Activated effector memory CD4-positive, alpha-beta T cell treated with anti-CD3 and anti-CD28 coated beads, Interleukin-2, amount 50 U/mL, for 16 hours (primary cell): ENCODE measurements at regions not wholly inside any gene's neighbourhood (a gene's known extent, or its start where the extent isn't known, plus 50 kb on each side); places are given as distances from the start of the nearest gene placed in this dataset.
"Not testable (repeated sequence)": the region's sequence is repeated elsewhere in the genome, so short reads cannot be mapped to it uniquely, and the experiment has no call there.

Experiments used
- DNase-seq: peaks from one replicate; pipeline ENCODE4 v3.0.0-alpha.2; 2020

DNA sequence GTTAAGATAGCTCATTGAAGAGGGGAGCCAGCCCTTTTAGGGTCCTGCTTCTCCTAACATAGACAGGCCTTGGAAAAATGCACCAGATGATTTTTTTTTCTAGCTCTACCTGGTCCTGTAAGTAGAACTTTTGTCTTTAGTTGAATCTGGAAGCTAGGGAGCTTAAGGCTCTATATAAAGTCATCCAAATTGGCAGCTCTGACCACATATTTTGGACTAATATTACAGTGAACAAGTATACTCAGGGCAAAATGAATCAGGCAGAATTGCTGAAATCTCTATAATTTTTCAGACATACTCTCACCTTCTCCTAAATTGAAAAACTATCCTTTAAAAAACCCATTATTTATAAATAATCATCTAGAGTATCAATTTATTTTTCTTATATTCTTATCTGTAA is 375.6 kb downstream of the OSTF1 start:
- no peak for DNase-seq

- DNase-seq: no peak
Observed at GRCh38 chr9:75464726-75465125, 376.4 kb downstream of the OSTF1 start.

DNA sequence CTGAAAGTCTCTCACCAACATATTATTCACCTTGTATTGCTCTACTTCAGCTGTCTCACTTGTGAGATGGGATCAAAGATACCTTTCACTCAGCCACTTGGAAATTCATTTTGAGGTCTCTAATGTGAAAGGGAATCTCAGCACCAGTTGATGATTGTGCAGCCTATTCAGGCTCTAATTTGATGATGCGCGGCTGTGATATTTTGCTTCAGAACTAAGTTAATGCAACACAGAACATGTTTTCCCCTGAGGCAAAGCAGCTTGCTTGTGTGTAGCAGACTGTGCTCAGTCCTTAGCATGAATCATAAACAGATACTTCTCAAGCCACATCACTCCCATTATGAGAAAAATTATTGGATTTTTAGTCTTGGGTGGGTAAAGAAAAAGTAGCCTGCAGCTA is 378.8 kb downstream of the OSTF1 start:
- DNase-seq: no peak

- DNase-seq: no peak
Observed at GRCh38 chr9:75471549-75472114, 383.3 kb downstream of the OSTF1 start.

DNA sequence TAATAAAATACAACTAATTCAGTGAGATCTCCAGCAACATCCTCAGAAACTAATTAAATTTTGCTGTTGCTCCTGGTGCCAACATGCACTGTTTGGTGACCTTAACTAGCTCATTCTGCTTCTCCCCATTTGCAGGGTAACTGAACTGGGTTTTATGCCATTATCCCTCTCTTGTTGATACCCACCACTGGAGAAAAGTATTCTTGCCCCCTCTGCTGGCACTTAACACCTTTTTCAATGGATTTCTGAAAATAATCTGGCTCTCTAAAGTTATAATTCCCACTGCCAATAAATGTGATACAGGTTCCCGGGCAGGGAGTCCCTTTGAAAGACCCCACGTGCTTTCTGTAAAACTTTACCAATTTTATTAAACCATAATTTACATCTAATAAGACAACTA is 394.3 kb downstream of the OSTF1 start:
- DNase-seq: no peak

DNA sequence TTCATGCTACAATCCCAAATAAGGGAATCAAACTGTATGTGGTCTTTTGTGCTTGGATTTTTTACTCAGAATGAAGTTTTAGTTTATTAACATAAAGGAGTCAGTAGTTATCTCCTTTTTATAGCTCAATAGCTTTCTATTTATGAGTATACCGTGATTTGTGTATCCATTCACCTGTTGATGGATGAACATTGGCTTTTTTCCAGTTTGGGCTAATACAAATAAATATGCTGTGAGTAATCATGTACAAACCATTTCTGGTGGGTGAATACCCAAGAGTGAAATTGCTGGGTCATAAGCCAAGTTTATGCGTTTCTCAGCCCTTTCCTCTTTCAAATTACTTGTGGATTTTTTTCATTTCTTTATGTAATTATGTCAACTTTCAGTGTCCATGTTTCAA is 395.3 kb downstream of the OSTF1 start:
- DNase-seq: no peak

- no peak for DNase-seq
Observed at GRCh38 chr9:75487856-75488718, 399.8 kb downstream of the OSTF1 start.

GRCh38 chr9:75488719-75489110 is 400.4 kb downstream of the OSTF1 start:
- DNase-seq: no peak

- no peak for DNase-seq
Observed at GRCh38 chr9:75490326-75490725, 400.1 kb upstream of the PCSK5 start.

DNA sequence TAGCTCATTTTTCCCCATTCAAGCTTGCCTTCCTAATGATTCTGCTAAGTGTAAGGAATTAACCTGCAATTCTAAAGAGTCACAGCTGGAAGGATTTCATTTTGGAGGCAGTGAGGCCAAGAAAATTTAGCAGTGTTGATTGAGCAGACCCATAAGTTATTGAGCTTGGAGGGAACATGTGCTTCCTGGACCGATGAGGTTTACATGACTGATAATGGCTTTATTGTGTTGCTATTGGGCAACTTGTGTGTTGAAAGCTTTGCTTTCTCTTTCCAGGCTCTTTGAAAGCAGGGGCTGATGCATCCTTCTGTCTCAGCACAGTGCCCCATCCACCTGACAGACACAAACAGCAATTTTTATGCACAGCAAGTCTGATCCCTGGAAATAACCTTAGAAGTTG is 398.9 kb upstream of the PCSK5 start:
- DNase-seq: no peak

DNA sequence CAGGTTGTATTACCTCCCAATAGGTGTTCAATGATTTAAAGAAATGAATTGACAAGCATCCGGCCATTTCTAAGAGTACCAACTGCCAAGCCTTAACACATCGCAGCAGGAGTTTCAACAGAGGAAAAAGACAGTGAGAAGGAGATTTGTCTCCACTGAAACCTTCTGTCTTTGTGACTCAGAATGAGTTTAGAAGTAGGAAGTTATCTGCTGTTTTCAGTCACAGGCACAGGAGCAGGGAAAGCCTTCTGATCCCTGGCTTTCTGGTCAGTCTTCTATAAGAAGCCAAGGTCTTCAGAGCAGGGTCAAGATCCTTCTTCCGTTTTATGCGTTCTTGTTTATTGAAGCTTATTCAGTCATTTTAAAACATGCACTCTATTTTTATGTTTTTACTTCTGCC is 390.7 kb upstream of the PCSK5 start:
- no peak for DNase-seq

DNA sequence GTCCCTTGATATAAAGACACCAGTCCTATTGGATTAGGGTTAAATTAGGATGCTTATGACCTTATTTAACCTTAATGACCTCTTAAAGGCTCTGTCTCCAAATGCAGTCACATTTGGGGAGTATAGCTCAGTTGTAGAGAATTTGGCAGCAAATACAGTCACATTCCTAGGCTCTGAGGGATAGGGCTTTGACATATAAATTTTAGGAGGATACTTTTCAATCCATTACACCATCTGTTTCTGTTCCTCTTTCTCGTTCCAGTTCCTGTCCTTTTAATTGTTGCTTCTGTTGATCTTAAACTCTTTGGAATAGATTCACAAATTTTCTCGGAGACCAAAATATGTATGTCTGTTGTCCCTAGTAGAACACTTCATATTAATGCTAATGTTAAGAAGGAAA is 390.0 kb upstream of the PCSK5 start:
- no peak for DNase-seq

GRCh38 chr9:75500940-75501339 is 389.5 kb upstream of the PCSK5 start:
- DNase-seq: not testable (repeated sequence)

GRCh38 chr9:75504721-75505120 is 385.8 kb upstream of the PCSK5 start:
- no peak for DNase-seq

GRCh38 chr9:75505654-75506053 is 384.8 kb upstream of the PCSK5 start:
- no peak for DNase-seq

GRCh38 chr9:75529463-75529862 is 361.0 kb upstream of the PCSK5 start:
- no peak for DNase-seq

DNA sequence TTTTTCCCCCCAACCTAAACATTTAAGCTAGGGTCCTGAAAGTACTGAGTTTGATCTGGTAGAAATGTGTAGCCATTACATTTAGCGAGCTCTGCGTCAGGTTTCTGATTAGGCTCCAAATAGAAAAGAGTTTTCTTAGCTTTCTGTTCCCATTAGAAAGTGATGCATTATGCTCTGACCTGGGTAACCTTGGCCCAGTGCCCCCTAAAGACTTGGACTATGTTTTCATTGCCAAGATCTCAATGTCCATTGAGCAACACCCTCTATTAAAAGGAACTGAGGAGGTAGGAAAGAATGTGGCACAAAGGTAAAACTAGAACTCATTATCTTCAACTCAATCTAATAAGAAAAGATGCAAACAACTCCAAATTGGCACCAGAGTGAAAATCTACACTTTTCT is 358.9 kb upstream of the PCSK5 start:
- no peak for DNase-seq

DNA sequence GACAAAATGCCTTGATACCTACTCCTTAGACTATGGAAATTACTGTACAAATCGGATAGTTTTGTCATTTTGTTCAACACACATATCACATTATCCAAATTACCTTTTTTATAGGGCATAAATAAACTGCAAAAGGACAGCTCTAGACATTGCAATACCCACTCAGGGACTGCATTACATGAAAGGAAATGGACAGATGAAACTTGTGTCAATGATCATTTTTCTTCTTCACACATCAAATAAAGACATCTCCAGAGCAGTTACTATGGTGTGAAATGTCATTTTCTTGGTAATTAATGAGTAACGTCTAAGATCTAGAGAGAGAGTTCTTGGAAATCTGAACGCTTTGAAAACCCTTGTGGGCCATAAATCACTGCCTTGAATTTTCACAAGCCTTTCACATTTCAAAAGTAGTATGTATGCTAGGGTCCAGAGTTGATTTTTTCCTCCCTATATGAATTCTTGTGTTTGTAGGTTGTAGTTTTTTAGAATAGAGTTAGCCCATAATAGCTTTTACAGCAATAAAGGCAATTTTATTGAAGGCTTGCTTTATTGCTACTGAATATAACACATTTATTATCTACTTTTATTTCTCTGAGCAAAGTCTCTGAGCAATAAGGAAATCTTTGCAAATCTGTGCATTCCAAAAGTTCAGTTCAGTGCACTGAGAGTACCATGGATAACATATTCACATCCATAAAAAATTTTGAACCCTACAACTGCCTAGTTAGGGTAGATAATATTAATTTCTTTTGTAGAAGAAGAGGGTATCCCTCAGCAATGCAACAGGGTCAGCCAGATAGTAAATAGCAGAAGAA is 358.0 kb upstream of the PCSK5 start:
- no peak for DNase-seq

DNA sequence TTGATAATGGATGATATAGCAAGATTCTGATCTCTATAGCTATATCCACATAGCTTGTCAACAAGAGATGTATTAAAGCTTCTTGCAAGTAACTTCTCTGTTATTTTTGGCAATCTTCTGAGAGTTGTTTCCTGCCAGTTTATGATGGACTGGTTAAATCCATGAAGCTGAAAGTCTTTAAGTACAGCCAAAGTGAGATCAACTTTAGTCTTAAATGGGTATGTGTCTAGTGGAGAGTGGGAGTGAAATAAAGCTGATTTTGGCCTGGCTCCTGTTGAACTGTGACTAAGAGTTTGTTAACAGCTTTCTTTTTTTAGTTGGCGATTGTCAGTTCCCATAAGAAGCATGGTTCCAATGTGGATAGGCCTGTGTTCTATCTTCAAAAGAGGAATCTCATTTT is 350.9 kb upstream of the PCSK5 start:
- no peak for DNase-seq

DNA sequence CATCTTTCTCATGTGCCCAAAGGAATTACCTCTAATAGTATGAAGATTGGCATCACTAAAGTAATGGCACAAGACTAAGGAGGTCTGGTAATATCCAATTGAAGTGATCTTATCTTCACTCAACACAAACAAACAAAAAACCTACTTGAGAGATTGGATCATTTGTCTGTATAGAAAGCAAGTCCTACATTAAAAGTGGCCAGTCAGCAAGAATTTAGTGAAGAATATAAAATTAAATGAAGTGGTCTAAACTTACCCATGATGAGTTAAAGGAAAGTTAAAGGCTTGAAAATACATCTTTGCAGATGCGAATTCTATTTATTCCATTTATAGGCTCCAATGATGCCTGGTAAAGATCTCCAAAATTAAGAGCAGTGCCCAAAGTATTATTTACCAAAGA is 350.3 kb upstream of the PCSK5 start:
- no peak for DNase-seq

GRCh38 chr9:75541734-75542133 is 348.7 kb upstream of the PCSK5 start:
- no peak for DNase-seq

- DNase-seq: no peak
Observed at GRCh38 chr9:75544815-75545214, 345.7 kb upstream of the PCSK5 start.

GRCh38 chr9:75545287-75545686 is 345.2 kb upstream of the PCSK5 start:
- no peak for DNase-seq

- no peak for DNase-seq
Observed at GRCh38 chr9:75548871-75549270, 341.6 kb upstream of the PCSK5 start.
